HG03139 (cell line): ENCODE measurements at regions not wholly inside any gene's neighbourhood (a gene's known extent, or its start where the extent isn't known, plus 50 kb on each side); places are given as distances from the start of the nearest gene placed in this dataset.
"Not testable (repeated sequence)": the region's sequence is repeated elsewhere in the genome, so short reads cannot be mapped to it uniquely, and the experiment has no call there.

Experiments
- ATAC-seq: cut with Tn5 transposase; IDR thresholded peaks from one replicate; pipeline ENCODE4 v1.9.1; 2021; ENCODE audit not compliant: unreplicated experiment

DNA sequence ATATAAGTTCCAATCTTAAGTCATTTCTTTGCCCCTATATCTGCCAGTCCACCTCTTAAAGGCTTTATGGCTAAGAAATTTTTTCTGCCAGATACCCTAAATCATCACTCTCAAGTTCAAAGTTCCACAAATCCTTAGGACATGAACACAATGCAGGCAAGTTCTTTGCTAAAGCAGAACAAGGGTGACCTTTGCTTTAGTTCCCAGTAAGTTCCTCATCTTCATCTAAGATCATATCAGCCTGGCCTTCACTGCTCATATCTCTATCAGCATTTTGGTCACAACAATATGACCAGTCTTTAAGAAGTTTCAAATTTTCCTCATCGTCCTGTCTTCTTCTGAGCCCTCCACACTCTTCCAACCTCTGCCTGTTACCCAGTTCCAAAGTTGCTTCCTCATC is 402.2 kb upstream of the RUNX1 start:
- ATAC-seq, result no peak

- ATAC-seq, result no peak
Observed at GRCh38 chr21:35450830-35451229, 401.7 kb upstream of the RUNX1 start.

DNA sequence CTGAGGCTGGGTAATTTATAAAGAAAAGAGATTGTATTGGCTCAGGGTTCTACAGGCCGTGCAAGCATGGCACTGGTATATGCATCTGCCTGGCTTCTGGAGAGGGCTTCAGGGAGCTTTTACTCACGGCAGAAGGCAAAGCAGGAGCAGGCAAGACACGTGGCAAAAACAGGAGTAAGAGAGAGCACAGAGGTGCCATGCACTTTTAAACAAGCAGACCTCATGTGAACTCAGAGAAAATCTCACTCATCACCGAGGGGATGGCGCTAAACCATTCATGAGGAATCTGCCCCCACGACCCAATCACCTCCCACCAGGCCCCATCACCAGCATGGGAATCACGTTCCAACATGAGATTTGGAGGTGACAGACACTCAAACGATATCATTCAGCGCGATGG is 400.7 kb upstream of the RUNX1 start:
- ATAC-seq, result no peak

GRCh38 chr21:35448876-35449599 is 399.9 kb upstream of the RUNX1 start:
- no peak for ATAC-seq

GRCh38 chr21:35444391-35444790 is 395.3 kb upstream of the RUNX1 start:
- ATAC-seq, result no peak

DNA sequence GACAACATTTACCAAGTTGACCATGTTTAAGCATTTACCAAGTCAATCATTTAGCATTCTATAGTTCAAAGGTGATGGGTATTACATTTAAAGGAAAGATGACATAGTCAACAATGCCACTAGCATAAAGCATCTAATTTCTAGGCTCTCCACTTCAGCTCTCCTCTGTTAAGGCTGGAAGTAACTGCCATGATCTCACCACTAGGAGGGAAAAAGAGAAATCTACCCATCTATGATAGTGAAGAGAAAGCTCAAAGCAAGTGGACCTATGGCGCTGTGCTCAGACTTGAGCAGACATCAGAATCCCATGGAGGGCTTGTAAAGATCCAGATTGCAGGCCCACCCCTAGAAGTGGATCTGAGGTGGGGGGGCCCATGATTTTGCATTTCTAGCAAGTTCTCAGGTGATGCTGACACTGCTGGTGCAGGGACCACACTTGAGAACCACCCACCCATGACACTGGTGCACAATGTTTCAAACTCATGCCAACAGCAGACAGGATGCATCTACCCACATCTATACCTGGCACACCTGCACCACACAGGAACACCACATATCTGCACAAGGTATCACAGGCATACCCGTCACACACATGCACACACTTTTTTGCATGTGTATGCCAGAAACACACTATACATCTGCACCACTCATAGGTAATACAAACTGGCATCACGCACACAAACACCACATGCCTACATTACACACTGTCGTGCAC is 392.9 kb upstream of the RUNX1 start:
- ATAC-seq, result no peak

- no peak for ATAC-seq
Observed at GRCh38 chr21:35438643-35439404, 389.7 kb upstream of the RUNX1 start.

DNA sequence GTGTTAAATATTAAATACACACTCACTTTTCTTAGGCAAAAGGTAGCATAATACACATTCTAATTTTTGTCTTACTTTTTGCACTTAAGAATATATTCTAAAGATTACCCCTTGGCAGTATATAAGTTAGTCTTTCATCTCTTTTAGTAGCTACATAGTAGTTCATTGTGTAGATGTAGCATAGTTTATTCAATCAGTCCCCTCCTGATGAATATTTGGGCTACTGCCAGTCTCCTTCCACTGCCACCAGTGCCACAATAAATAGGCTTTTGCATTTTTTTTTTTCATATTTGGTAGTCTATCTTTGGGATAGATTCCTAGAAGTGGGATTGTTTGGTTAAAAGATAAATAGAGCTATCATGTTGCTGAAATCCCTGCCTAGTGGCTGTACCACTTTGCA is 388.8 kb upstream of the RUNX1 start:
- no peak for ATAC-seq

DNA sequence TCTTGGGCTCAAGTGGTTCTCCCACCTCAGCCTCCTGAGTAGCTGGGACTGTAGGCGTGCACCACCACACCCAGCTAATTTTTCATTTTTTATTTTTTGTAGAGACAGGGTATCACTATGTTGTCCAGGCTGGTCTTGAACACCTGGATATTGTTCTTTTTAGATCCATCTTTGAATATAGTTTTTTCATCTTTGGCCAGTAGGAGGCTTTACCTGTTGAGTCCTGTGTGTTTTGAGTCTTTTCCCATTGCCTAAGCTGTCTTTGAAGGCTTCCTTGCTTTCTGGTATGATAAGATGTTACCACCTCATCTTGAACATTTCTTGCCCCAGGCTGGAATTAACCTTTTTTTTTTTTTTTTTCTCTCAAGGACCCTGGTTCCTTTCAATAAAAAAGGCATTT is 387.8 kb upstream of the RUNX1 start:
- no peak for ATAC-seq

DNA sequence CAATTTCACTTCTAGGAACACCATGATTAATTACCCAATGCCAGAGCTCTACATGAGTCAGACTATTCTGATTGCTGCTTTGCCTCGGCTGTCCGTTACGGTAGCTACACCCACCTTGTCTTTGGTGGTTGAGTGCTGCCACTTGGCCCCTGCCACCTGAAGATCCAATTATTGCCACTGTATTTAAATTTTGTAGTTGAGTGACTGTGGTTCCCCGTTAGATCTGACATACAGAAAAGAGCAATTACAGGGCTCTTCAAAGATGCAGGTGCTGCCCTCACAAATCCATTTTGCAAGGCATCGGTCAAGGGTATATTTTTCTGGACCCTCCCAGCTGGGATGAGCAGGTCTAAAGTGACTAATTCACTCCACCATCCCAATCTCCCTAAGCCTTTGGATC is 383.5 kb upstream of the RUNX1 start:
- ATAC-seq, result not testable (repeated sequence)

GRCh38 chr21:35430260-35430659 is 381.2 kb upstream of the RUNX1 start:
- no peak for ATAC-seq

DNA sequence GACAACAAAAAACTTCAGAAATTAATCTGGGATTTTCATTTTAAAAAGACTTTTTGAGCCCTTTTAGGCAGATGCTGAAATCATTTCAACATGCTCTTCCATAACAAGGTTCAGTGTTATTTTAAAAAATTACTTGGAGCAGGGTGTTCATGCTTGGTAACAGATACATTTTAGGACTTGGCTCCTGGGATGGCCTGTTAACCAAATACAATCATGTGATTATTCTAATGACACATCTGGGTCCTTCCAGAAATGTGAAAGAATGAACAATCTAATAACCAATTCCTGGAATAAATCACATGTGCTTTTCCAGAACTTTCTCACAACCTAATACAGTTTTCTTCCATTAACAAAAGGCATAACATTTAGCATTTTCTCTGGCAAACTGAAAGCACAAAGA is 379.8 kb upstream of the RUNX1 start:
- no peak for ATAC-seq

DNA sequence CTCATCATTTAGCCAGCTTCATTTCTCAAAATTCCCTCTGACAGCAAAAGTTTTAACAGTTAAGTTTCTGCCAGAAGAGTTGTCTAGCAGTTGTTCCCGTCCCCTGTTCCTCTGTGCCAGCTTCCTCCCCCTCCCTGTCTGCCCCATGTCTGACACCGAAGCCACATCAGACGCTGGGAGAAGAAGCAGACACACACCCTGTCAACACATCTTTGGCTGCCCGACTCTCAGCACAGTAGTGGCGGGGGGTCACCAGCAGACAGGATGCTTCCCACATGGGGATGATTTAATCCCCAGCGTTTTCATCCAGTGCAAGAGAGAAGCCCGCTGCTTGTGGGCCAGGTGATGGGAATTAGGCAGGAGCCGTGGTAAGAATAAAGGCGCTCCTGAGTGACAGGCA is 379.4 kb upstream of the RUNX1 start:
- ATAC-seq, result no peak

- ATAC-seq, result no peak
Observed at GRCh38 chr21:35428001-35428320, 378.9 kb upstream of the RUNX1 start.

DNA sequence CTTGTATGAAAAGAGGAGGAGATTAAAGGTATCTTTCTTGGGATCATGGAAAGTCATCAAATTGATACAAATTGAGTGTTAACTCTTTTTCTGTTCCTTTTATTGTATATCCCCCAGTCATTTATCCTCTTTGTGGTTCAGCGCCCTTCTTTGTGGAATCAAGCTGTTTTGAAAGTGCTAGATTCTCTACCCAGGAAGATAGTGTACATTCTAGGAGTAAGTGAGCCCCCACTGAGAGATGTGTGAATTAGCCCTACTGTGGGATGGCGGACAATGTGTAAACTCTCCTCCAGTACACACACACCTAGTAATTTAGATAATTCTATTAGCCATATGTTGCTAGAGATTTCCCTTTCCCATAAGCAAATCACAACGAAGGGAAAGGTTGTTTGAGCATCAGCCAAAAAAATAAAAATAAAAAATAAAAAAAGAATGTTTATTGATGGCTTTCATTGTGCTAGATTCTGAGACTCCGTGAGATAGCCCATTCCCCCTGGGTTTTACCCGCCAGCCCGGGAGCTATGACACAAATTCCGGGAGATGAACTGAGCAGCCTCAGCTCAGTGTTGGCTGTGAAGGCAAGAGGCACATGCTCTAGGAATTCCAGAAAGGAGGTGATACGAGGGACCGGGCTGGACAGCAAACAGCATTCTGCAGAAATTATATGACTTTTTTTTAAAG is 378.4 kb upstream of the RUNX1 start:
- ATAC-seq, result no peak

DNA sequence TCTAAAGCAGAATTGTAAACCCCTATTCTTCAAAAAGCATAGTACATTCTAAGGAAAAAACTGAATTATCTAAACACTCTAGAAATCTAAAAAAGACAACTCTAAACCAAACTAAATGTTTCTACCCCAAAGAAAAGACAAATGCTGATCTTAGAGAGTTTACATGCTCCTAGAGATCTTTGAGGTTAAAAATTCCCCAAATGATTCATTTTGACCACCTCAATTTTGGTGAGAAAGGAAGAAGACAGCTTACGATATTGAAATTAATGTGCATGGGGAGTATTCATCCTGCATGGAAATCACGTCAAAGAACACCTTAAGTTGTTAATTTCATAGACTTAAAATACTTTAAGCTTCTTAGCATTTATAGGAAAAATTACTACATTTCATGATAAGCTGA is 377.8 kb upstream of the RUNX1 start:
- no peak for ATAC-seq

DNA sequence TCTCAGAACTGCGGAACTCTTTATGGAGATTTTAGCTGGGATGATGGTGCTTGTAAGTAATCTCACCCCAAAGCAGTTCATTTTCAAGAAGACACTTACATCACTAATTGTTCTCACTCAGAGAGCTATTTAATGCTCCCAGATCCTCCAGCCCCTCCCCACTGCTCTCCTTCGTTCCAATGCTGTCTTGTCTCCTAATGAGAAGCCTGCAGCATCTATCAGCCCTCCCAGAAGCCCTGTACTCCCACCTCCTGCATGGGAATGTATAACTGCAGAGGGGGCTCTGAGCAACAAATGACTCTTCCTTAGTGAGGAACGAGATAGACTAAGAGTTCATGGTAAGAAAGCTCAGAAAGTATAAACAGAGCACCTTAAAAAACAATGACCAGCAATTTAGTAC is 377.4 kb upstream of the RUNX1 start:
- ATAC-seq, result no peak

GRCh38 chr21:35424122-35424521 is 375.0 kb upstream of the RUNX1 start:
- no peak for ATAC-seq

- no peak for ATAC-seq
Observed at GRCh38 chr21:35423709-35424108, 374.6 kb upstream of the RUNX1 start.

- ATAC-seq, result no peak
Observed at GRCh38 chr21:35422011-35422410, 372.9 kb upstream of the RUNX1 start.

DNA sequence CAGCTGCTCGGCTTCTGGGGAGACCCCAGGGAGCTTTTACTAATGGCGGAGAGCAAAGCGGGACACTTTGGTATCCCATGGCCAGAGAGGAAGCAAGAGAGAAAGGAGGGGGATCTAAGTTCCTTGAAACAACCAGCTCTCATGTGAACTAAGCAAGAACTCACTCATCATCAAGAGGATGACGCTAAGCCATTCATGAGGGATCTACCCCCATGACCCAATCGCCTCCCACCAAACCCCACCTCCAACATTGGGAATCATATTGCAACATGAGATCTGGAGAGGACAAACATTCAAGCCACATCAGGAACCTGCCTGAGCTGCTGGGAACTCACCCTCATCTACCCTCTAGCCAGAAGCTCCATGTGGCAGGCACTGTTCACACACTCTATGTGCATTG is 372.1 kb upstream of the RUNX1 start:
- ATAC-seq, result no peak

DNA sequence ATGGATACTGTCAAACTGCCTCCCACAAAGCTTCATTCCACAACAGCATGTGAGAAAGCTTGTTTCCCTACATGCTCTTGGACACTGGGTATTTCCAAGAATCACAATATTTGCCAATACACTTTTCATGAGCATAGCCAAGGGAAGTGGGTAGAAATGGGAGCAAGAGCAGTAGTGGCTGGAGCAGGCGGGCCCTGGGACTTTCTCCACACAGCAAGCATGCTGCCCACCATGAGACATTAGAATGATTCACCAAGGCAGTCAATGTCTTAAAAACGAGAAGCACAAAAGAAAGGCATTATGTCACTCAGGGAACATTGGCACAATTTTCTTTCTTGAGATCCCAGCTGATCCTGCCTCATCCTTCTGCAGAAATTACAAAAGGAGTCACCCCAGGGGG is 371.6 kb upstream of the RUNX1 start:
- no peak for ATAC-seq
